Natural killer cell (primary cell): ENCODE measurements at regions not wholly inside any gene's neighbourhood (a gene's known extent, or its start where the extent isn't known, plus 50 kb on each side); places are given as distances from the start of the nearest gene placed in this dataset.

Experiments used
- ATAC-seq, 3 donors: fragments of 150-1000 bp in 2 of 3; fragments of 200-7000 bp in 1 of 3; cut with Tn5 transposase; 1 replicate in 1 of 3; 2 replicates in 2 of 3; pipeline ENCODE4 v1.10.0; 2021; ENCODE audit warnings: mild to moderate bottlenecking in 2 of 3, moderate library complexity in 2 of 3
- DNase-seq, 2 donors: peaks; one replicate each; pipeline versions ENCODE4 v3.0.0 to v3.0.0-alpha.2; 2013 to 2021; ENCODE audit warnings: mixed read lengths in 1 of 2
- H3K27ac ChIP-seq: one replicate; pipeline ENCODE4 v1.5.1; 2013; ENCODE audit warnings: mild to moderate bottlenecking, low read length
- H3K27me3 ChIP-seq: one replicate; pipeline ENCODE4 v1.6.1; 2013; ENCODE audit warnings: low read length; ENCODE audit not compliant: control insufficient read depth, insufficient read depth
- H3K36me3 ChIP-seq: one replicate; pipeline ENCODE4 v1.6.1; 2013; ENCODE audit warnings: low read length; ENCODE audit not compliant: control insufficient read depth, insufficient read depth
- H3K4me1 ChIP-seq: one replicate; pipeline ENCODE4 v1.6.1; 2013; ENCODE audit warnings: low read length; ENCODE audit not compliant: control insufficient read depth, insufficient read depth
- H3K4me3 ChIP-seq: one replicate; pipeline ENCODE4 v1.5.1; 2013; ENCODE audit warnings: low read length
- H3K9me3 ChIP-seq: one replicate; pipeline ENCODE4 v1.6.1; 2013; ENCODE audit warnings: low read length; ENCODE audit not compliant: control insufficient read depth, insufficient read depth
- H3K27ac Mint-ChIP-seq, 2 donors: one replicate each; pipeline ENCODE4 v1.8.0; 2022; ENCODE audit warnings: mild to moderate bottlenecking in 2 of 2, mixed read lengths in 2 of 2, moderate library complexity in 1 of 2
- H3K27me3 Mint-ChIP-seq, 2 donors: one replicate each; pipeline ENCODE4 v1.8.0; 2022; ENCODE audit warnings: low read depth in 2 of 2, mixed read lengths in 2 of 2
- H3K36me3 Mint-ChIP-seq: one replicate; pipeline ENCODE4 v1.8.0; 2022; ENCODE audit warnings: mixed read lengths
- H3K4me1 Mint-ChIP-seq, 2 donors: one replicate each; pipeline ENCODE4 v1.8.0; 2022; ENCODE audit warnings: mixed read lengths in 2 of 2
- H3K4me3 Mint-ChIP-seq: one replicate; pipeline ENCODE4 v1.8.0; 2022; ENCODE audit warnings: mild to moderate bottlenecking, moderate library complexity, mixed read lengths
- H3K9me3 Mint-ChIP-seq, 2 donors: one replicate each; pipeline ENCODE4 v1.8.0; 2022; ENCODE audit warnings: mixed read lengths in 2 of 2
- WGBS: methylation state at CpG from one replicate; pipeline ENCODE4 v1.1.7; 2013; ENCODE audit warnings: missing lambda C conversion rate; ENCODE audit not compliant: insufficient coverage; 5-methylcytosine and 5-hydroxymethylcytosine counted together
- intact Hi-C: fragments of 100-400 bp; cut with micrococcal nuclease; formaldehyde crosslinking; loops from one replicate; pipeline ENCODE4 v1.14.2; 2022
- TF ChIP-seq, protein P1 (sequence below): fragments of 200-600 bp; IDR thresholded peaks from one replicate; pipeline ENCODE4 v1.8.0; 2022; ENCODE audit warnings: antibody characterized with exemption

DNA sequence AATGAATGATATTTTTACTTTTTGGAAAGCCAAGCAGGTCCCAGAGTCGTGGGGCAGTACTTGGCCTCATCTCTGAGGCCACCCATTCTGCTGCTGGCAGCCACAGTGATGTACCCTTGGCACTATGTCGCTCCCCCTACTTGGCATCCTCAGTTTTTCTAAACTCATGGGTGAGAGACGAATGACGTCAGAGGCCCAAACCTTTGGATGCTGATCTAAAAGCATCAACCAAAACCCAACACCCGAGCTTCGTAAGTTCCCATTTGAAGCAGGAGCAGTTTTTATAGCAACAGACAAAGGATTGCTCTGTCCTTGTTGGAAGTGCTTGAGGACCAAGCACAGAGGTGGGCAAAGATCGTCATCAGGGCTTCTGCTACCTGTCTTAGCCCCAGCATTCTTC is 212.9 kb downstream of the PAX1 start:
- Mint-ChIP-seq H3K27me3 (no peaks in the 10 kb centered on the region), H3K36me3 (no peaks in the 10 kb centered on the region), H3K4me1 (no peaks in the 10 kb centered on the region), H3K9me3 (peaks cover 9 to 11% of the 10 kb centered on the region in 2 donors), H3K4me3 (no peak overlapping the region), H3K27ac (no peak overlapping the region)
- peaks cover 6% of the 10 kb centered on the region for H3K9me3 ChIP-seq
- TF ChIP-seq, protein P1, sequence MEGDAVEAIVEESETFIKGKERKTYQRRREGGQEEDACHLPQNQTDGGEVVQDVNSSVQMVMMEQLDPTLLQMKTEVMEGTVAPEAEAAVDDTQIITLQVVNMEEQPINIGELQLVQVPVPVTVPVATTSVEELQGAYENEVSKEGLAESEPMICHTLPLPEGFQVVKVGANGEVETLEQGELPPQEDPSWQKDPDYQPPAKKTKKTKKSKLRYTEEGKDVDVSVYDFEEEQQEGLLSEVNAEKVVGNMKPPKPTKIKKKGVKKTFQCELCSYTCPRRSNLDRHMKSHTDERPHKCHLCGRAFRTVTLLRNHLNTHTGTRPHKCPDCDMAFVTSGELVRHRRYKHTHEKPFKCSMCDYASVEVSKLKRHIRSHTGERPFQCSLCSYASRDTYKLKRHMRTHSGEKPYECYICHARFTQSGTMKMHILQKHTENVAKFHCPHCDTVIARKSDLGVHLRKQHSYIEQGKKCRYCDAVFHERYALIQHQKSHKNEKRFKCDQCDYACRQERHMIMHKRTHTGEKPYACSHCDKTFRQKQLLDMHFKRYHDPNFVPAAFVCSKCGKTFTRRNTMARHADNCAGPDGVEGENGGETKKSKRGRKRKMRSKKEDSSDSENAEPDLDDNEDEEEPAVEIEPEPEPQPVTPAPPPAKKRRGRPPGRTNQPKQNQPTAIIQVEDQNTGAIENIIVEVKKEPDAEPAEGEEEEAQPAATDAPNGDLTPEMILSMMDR: no peak
- no peak overlapping the region for H3K4me3 ChIP-seq
- no peak overlapping the region for H3K27ac ChIP-seq
- WGBS: 80% methylated on average over 7 of the region's 7 CpGs
- no peak for ATAC-seq
- no peaks in the 10 kb centered on the region for H3K27me3 ChIP-seq
- no peaks in the 10 kb centered on the region for H3K4me1 ChIP-seq
- intact Hi-C loops: no loop called here
- H3K36me3 ChIP-seq: no peaks in the 10 kb centered on the region
- no peak for DNase-seq

DNA sequence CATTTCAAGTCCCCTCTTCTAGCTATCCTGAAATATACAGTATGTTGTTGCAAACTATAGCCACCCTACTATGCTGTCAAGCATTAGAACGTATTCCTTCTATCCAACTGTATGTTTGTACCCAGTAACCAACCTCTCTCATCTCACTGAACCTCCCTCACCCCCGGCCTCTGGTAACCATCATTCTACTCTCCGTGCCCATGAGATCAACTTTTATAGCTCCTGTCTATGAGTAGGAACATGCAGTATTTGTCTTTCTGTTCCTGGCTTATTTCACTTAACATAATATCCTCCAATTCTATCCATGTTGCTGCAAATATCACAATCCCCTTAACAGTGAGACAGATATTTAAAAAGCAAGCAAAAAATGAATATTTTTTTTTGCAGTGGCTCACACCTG is 196.9 kb downstream of the PAX1 start:
- ATAC-seq: no peak
- no peaks in the 10 kb centered on the region for H3K36me3 Mint-ChIP-seq
- Histone ChIP-seq H3K4me1 (no peaks in the 10 kb centered on the region), H3K36me3 (no peaks in the 10 kb centered on the region), H3K9me3 (peaks cover 7% of the 10 kb centered on the region), H3K27me3 (no peaks in the 10 kb centered on the region), H3K27ac (no peak overlapping the region), H3K4me3 (no peak overlapping the region)
- intact Hi-C loops: no loop called here
- TF ChIP-seq, protein P1: no peak
- peaks cover 13 to 14% of the 10 kb centered on the region in 2 donors for H3K9me3 Mint-ChIP-seq
- no peaks in the 10 kb centered on the region for H3K27me3 Mint-ChIP-seq
- H3K4me3 Mint-ChIP-seq: no peak overlapping the region
- no peak overlapping the region for H3K27ac Mint-ChIP-seq
- DNase-seq: no peak
- no peaks in the 10 kb centered on the region for H3K4me1 Mint-ChIP-seq
- 81% methylated on average over 3 of the region's 3 CpGs for WGBS

DNA sequence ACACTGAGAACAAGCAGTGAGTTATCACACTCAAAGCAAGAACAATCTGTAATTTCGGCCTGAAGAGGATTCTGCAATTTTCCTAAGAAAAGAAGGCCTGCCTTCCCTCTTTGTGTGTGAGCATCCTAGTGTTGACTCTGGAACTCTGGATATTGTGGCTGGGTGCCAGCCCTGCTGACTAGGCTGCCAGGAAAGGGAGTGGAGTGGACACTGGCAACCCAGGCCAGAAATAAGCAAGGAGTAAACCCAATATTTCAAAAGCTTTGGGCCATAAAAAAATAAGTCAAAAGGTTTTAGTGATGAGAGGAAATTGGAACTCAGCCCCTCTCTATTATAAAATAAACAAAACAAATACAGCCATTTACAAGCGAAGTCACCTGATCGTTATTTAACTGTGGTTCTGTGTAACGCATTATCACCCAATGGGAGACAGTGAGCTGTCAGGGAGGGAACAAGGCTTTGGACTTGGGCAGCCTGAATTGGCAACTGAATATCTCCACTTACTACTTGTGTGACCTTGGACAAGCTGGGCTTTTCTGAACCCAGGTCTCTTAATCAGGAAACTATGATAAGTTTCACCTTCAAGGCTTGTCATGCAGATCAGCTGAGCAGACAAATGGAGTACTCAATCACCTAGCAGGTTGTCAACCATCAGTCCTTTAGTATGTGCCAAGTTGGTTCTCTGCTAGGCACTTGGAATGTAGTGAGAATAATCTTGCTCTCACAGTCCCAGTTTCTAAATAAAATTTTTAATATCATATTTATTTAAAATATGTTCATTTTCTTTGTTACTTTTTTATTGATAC is 196.2 kb downstream of the PAX1 start:
- Mint-ChIP-seq H3K4me3 (no peak overlapping the region), H3K4me1 (no peaks in the 10 kb centered on the region), H3K27me3 (no peaks in the 10 kb centered on the region), H3K36me3 (no peaks in the 10 kb centered on the region), H3K9me3 (peaks cover 14 to 15% of the 10 kb centered on the region in 2 donors), H3K27ac (no peak overlapping the region)
- intact Hi-C loops: no loop called here
- WGBS: 91% methylated on average over 3 of the region's 4 CpGs
- Histone ChIP-seq H3K9me3 (peaks cover 7% of the 10 kb centered on the region), H3K27me3 (no peaks in the 10 kb centered on the region), H3K27ac (no peak overlapping the region), H3K36me3 (no peaks in the 10 kb centered on the region), H3K4me3 (no peak overlapping the region), H3K4me1 (no peaks in the 10 kb centered on the region)
- DNase-seq (no peak), ATAC-seq (no peak)
- TF ChIP-seq, protein P1: no peak

DNA sequence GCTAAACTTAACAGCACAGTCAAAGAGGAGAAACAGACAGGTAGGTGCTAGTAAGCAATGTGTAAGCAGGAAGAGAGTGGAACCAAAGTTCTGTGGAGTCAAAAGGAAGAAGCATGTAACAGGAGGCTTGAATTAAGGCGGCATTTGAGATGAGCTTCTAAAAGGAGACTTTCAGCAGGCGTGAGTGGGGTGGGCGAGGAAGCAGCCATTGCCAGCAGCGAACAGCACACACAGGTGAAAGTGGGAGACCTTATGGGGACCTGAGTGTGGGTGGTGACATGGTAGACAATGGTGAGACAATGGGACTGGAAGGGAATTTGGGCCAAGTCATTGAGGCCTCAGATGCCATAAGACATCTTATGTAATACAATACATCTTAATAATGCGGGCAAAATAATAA is 195.0 kb downstream of the PAX1 start:
- no peak overlapping the region for H3K27ac ChIP-seq
- no peaks in the 10 kb centered on the region for H3K27me3 ChIP-seq
- no peaks in the 10 kb centered on the region for H3K36me3 Mint-ChIP-seq
- no peak for DNase-seq
- H3K4me3 Mint-ChIP-seq: no peak overlapping the region
- H3K9me3 ChIP-seq: peaks cover 7% of the 10 kb centered on the region
- H3K27me3 Mint-ChIP-seq: no peaks in the 10 kb centered on the region
- H3K4me1 Mint-ChIP-seq: no peaks in the 10 kb centered on the region
- WGBS: 82% methylated on average over 5 of the region's 5 CpGs
- no peak overlapping the region for H3K27ac Mint-ChIP-seq
- H3K9me3 Mint-ChIP-seq: peaks cover 13 to 15% of the 10 kb centered on the region in 2 donors
- H3K4me1 ChIP-seq: no peaks in the 10 kb centered on the region
- TF ChIP-seq, protein P1: no peak
- intact Hi-C loops: no loop called here
- H3K36me3 ChIP-seq: no peaks in the 10 kb centered on the region
- no peak overlapping the region for H3K4me3 ChIP-seq
- ATAC-seq: no peak
